NCI-H2081 treated with DMSO at 0.1 percent for 48 hours (cell line): ENCODE measurements at regions not wholly inside any gene's neighbourhood (a gene's known extent, or its start where the extent isn't known, plus 50 kb on each side); places are given as distances from the start of the nearest gene placed in this dataset.

Experiments
- DNase-seq: peaks from one replicate; lab custom pipeline; 2025; lab: John Stamatoyannopoulos, UW

DNA sequence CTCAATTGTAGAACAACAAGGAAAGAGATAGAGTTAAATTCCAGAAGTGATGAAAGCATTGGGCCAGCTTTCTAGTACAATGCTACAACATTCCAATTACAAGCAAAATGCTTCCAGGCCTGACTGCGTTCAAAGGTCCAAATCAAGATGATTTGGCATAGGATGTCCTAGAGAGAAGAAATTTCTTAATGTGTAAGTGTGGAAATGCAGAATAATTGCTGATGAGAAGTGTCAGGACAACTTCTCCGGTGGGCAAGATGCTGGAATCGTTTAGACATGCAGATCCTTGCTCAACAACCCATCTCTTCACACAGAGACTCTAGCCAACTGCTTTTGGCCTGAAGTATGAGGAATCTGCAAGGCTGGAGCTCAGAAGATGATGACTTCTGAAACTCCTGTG lies 71.1 kb upstream of the PDZRN3 start:
- no peak for DNase-seq

DNA sequence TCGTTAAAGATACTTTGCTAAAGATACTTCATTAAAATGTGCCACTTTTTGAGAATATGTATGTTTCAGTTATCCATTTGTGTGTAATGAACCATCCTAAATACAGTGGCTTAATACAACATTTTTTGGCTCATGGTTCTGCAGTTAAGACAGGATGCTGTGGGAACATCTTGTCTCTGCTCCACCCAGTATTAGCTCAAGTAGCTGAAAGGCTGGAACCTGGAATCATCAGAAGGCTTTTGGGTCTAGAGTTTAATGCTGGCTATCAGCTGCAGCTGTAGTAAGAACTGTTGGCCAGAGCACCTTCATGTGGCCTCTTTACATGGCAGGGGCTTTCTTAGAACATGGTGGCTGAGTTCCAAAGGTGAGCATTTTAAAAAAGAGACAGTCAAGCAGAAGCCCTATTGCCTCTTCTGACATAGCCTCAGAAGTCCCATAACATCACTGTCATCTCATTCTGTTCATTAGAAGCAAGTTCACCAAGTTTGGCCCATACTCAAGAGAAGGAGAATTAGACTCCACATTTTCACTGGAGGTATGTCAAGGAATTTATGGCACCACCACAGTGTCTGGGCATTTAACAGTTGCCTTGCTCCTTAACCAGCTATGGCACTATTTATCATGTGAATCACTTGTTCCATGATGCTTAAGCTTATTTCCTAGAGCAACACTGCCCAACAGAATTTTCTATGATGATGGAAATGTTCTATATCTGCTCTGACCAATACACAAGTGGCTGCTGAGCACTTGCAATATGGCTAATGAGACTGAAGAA lies 70.4 kb upstream of the PDZRN3 start:
- DNase-seq: no peak

DNA sequence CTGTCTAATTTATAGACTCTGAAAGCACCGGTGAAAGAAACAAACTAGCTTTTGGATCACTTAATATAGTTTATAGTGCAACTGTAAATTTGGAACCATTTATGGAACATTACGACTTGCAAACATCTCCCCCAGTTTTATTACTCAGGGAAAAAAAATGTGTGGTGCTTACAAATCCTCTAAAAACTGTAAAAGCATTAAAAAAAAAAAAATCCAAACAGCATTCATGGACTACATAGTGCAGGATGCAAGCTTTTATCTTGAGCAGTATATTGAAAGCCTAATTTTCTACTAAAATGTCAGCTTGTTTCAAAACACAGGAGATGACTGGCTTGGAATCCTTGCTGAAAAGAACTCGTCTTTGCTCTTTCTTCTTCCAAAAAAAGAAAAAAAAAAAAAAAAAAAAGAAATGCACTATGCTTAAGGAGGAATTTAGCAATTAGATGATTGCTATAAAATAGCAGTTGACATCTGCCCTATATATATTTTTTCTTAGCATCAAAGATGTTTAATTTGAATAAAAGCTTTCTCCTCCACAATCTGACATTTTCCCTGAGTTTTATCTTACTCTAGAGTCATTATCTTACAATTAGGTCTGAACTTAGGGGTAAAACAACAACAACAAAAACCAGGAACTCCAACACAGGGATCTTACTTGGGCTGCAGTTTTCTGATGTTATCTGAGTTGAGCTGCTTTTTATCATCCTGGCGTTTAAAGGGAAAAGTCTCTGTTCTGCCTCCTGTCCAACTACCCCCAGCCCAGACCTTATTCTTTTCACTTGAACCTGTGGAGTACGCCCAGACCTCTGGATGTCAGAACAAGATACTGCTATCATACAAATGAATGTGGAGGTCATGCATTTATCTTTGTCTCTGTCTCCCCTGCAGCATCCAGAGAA lies 62.6 kb upstream of the PDZRN3 start:
- no peak for DNase-seq

DNA sequence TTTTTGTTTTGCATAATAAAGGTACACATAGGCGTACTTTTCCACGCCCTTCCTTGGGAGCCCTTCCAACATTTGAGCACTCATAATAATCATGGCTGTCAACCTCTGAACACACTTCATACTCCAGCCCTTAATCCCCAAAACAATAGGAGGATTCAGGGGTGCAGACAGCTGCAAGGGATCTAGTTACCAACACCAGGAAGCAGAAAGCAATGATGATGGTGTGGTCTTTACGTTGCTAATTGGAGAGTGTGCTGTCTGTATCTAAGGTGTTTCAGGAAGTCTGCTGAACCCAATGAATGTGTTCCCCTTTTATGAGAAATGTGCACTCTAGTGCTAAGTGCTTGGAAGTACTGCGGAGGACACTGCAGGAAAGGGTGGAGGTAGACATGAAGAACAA lies 60.3 kb upstream of the PDZRN3 start:
- peak; percentile 66 for DNase-seq

DNA sequence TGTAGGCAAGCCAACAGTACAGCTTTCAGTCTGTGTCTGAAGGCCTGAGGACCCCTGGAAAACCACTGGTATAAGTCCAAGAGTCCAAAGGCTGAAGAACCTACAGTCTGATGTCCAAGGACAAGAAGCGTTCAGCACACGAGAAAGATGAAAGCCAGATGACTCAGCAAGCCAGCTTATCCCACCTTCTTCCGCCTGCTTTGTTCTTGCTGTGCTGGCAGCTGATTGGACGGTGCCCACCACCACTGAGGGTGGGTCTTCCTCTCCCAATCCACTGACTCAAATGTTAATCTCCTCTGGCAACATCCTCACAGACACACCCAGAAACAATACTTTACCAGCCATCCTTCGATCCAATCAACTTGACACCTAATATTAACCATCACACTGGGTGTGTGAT lies 59.0 kb upstream of the PDZRN3 start:
- no peak for DNase-seq

DNA sequence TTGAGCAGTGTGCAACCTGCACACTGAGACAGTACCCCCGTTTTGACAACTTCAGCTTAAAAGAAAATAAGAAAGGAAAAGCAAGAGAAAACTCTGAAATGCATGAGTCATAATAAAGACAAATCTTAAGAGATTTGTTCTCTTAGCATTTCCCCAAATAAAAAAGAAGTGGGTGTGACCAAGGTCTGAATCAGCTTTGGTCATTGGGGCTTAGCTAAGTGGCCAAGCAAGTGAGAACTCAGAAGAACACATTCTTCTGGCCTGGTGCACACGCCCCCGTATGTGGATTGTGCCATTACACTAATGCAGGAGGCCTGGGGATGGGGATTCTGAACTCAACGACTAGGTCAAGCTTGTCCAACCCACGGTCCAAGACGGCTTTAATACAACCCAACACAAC lies 56.9 kb upstream of the PDZRN3 start:
- no peak for DNase-seq

DNA sequence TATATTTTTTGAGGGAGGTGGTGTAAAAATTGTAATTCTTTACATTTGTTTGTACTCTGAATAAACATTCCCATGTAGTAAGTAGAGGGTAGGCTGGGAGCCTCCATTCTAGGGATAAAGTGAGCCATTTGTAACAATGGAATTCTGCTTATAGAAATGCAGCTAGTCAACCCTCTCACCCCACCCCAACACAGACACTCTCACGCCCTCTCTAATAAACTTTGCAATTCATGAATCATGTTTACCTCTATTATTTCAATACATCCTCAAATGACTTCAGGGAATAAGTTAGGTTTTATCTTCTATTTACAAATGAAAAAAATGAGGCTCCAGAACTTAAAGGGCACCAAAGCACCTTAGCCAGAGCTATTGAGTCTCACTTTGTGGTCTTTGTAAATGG lies 56.5 kb upstream of the PDZRN3 start:
- DNase-seq: no peak

DNA sequence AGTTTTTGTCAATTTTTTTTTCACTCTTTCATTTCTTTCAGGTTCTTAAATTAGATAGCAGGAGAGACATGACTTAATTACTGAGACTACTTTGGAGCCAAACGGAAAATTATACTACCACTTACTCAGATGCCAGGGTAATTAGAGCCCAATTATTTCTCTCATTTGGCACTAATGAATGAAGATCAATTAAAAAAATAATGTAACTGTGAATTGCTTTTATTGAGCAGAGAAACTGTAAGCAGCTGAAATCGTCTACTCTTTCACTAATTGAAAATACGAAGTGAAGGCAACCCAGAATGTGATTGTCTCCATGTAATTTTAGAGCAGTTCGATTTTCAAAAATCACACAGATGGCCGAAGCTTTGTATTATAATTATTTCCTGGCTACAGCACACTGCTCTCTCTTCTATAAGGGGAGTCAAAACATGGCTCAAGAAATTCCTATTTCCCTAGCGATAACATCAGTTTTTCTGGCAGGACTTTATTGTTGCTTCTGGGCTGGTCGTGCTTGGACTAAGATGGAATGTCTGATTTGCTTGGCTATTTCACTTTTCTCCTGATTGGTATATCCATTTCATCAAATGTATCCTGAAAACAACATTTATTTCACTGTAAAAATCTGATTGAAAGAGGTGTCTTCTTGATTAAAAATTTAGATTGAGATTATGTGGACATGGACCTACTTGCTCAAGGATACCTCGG lies 55.8 kb upstream of the PDZRN3 start:
- DNase-seq: no peak

DNA sequence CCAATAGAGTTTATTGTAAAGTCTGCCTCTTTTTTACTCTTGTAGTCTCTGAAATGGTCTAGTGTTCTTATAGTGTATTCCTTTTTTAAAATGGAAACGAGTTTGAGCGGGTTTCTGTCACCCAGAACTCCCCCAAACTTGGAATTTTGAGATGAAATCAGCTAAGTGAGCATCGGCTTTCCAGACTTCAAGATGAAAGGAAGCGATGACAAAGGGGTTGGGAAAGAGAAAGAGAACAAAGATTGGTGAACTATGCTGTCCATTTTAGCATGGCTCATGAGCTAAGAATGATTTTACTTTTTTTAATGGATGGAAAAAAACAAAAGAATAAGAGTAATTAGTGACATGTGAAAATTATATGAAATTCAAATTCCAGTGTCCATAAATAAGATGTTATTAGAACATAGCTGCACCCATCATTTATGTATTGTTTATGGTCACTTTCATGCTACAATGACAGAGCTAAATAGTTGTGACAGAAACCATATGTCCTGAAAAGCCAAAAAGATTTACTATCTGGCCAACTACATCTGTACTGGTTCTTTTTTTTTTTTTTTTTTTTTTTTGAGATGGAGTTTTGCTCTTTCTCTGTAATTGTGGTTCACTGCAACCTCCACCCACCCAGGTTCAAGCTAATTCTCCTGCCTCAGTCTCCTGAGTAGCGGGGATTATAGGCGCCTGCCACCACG lies 52.7 kb upstream of the PDZRN3 start:
- DNase-seq: no peak
